Activated CD4-positive, alpha-beta memory T cell treated with anti-CD3 and anti-CD28 coated beads for 36 hours (primary cell): ENCODE measurements at regions not wholly inside any gene's neighbourhood (a gene's known extent, or its start where the extent isn't known, plus 50 kb on each side); places are given as distances from the start of the nearest gene placed in this dataset.

ENCODE experiments used
- CTCF ChIA-PET: fragments of 350-600 bp; sonication (Branson Sonifier 250); formaldehyde crosslinking; loops from one replicate; lab custom pipeline; 2021; ENCODE audit warnings: antibody characterized with exemption, inconsistent platforms; lab: Charles Lee
- POLR2A ChIA-PET: fragments of 350-600 bp; sonication (Branson Sonifier 250); formaldehyde crosslinking; loops from one replicate; lab custom pipeline; 2021; ENCODE audit warnings: antibody characterized with exemption; lab: Charles Lee
- DNase-seq: peaks from one replicate; pipeline ENCODE4 v3.0.0-alpha.2; 2020
- H3K27ac Mint-ChIP-seq: one replicate; pipeline ENCODE4 v1.8.0; 2021; ENCODE audit warnings: mixed read lengths
- H3K27me3 Mint-ChIP-seq: one replicate; pipeline ENCODE4 v1.8.0; 2021; ENCODE audit warnings: mixed read lengths
- H3K36me3 Mint-ChIP-seq: one replicate; pipeline ENCODE4 v1.8.0; 2021; ENCODE audit warnings: mixed read lengths
- H3K4me1 Mint-ChIP-seq: one replicate; pipeline ENCODE4 v1.8.0; 2021; ENCODE audit warnings: low read depth, mixed read lengths
- H3K4me3 Mint-ChIP-seq: one replicate; pipeline ENCODE4 v1.8.0; 2021; ENCODE audit warnings: mild to moderate bottlenecking, mixed read lengths
- H3K9me3 Mint-ChIP-seq: one replicate; pipeline ENCODE4 v1.8.0; 2021; ENCODE audit warnings: mixed read lengths
- intact Hi-C: fragments of 100-400 bp; cut with micrococcal nuclease; formaldehyde crosslinking; loops from one replicate; pipeline ENCODE4 v1.15.1; 2023

- Mint-ChIP-seq H3K4me3 (no peak overlapping the region), H3K36me3 (no peaks in the 10 kb centered on the region), H3K4me1 (no peaks in the 10 kb centered on the region), H3K27ac (no peak overlapping the region), H3K27me3 (peaks cover 4% of the 10 kb centered on the region), H3K9me3 (no peaks in the 10 kb centered on the region)
- CTCF ChIA-PET, result interaction anchor here (1.0 kb wide), 1 partner anchor 26 kb away, joined by 3 read pairs; no protein-coding TSS in a partner anchor
- intact Hi-C loops, result no loop called here
- POLR2A ChIA-PET, result no interaction called here
- no peak for DNase-seq
Observed at GRCh38 chr2:106638043-106638442, 150.9 kb downstream of the CD8B2 start.

GRCh38 chr2:106638580-106638979, 151.4 kb downstream of the CD8B2 start:
- no peaks in the 10 kb centered on the region for H3K36me3 Mint-ChIP-seq
- H3K27ac Mint-ChIP-seq, result no peak overlapping the region
- H3K9me3 Mint-ChIP-seq, result no peaks in the 10 kb centered on the region
- intact Hi-C loops, result no loop called here
- H3K27me3 Mint-ChIP-seq, result no peaks in the 10 kb centered on the region
- no peak overlapping the region for H3K4me3 Mint-ChIP-seq
- ChIA-PET CTCF (interaction anchor here (1.0 kb wide), 1 partner anchor 27 kb away, joined by 3 read pairs; no protein-coding TSS in a partner anchor), POLR2A (no interaction called here)
- no peaks in the 10 kb centered on the region for H3K4me1 Mint-ChIP-seq
- no peak for DNase-seq

- H3K4me3 Mint-ChIP-seq, result no peak overlapping the region
- ChIA-PET POLR2A (no interaction called here), CTCF (no interaction called here)
- H3K9me3 Mint-ChIP-seq, result no peaks in the 10 kb centered on the region
- intact Hi-C loops, result no loop called here
- no peak for DNase-seq
- no peaks in the 10 kb centered on the region for H3K36me3 Mint-ChIP-seq
- peaks cover 2% of the 10 kb centered on the region for H3K27me3 Mint-ChIP-seq
- no peaks in the 10 kb centered on the region for H3K4me1 Mint-ChIP-seq
- no peak overlapping the region for H3K27ac Mint-ChIP-seq
Observed at GRCh38 chr2:106642679-106643078, 155.5 kb downstream of the CD8B2 start.

GRCh38 chr2:106644623-106645022, 157.5 kb downstream of the CD8B2 start:
- Mint-ChIP-seq H3K4me3 (no peak overlapping the region), H3K27ac (no peak overlapping the region), H3K9me3 (no peaks in the 10 kb centered on the region), H3K36me3 (no peaks in the 10 kb centered on the region), H3K4me1 (no peaks in the 10 kb centered on the region), H3K27me3 (peaks cover 2% of the 10 kb centered on the region)
- ChIA-PET POLR2A (no interaction called here), CTCF (no interaction called here)
- DNase-seq, result no peak
- intact Hi-C loops, result no loop called here

GRCh38 chr2:106646605-106647004, 159.4 kb downstream of the CD8B2 start:
- H3K4me3 Mint-ChIP-seq, result no peak overlapping the region
- CTCF ChIA-PET, result no interaction called here

GRCh38 chr2:106649306-106649705, 162.1 kb downstream of the CD8B2 start:
- DNase-seq, result no peak
- no peak overlapping the region for H3K4me3 Mint-ChIP-seq
- CTCF ChIA-PET, result no interaction called here
- H3K9me3 Mint-ChIP-seq, result no peaks in the 10 kb centered on the region
- H3K27ac Mint-ChIP-seq, result no peak overlapping the region
- POLR2A ChIA-PET, result no interaction called here
- H3K36me3 Mint-ChIP-seq, result no peaks in the 10 kb centered on the region
- intact Hi-C loops, result no loop called here
- peaks cover 9% of the 10 kb centered on the region for H3K27me3 Mint-ChIP-seq
- H3K4me1 Mint-ChIP-seq, result no peaks in the 10 kb centered on the region

More at GRCh38 chr2:106646605-106647004, 159.4 kb downstream of the CD8B2 start:
- Mint-ChIP-seq H3K9me3 (no peaks in the 10 kb centered on the region), H3K27me3 (peaks cover 2% of the 10 kb centered on the region), H3K36me3 (no peaks in the 10 kb centered on the region), H3K27ac (no peak overlapping the region), H3K4me1 (no peaks in the 10 kb centered on the region)
- no peak for DNase-seq
- POLR2A ChIA-PET, result no interaction called here
- intact Hi-C loops, result no loop called here

- no peaks in the 10 kb centered on the region for H3K36me3 Mint-ChIP-seq
- peaks cover 5% of the 10 kb centered on the region for H3K9me3 Mint-ChIP-seq
- intact Hi-C loops, result no loop called here
- ChIA-PET CTCF (no interaction called here), POLR2A (no interaction called here)
- no peak overlapping the region for H3K27ac Mint-ChIP-seq
- DNase-seq, result no peak
- H3K4me3 Mint-ChIP-seq, result no peak overlapping the region
- H3K27me3 Mint-ChIP-seq, result peaks cover 6% of the 10 kb centered on the region
- no peaks in the 10 kb centered on the region for H3K4me1 Mint-ChIP-seq
Observed at GRCh38 chr2:106653465-106653864, 166.3 kb downstream of the CD8B2 start.

GRCh38 chr2:106658616-106659015, 171.5 kb downstream of the CD8B2 start:
- H3K36me3 Mint-ChIP-seq, result no peaks in the 10 kb centered on the region
- peaks cover 4% of the 10 kb centered on the region for H3K27me3 Mint-ChIP-seq
- DNase-seq, result no peak
- CTCF ChIA-PET, result no interaction called here
- no peak overlapping the region for H3K27ac Mint-ChIP-seq
- no peak overlapping the region for H3K4me3 Mint-ChIP-seq
- intact Hi-C loops, result no loop called here
- no peaks in the 10 kb centered on the region for H3K4me1 Mint-ChIP-seq
- H3K9me3 Mint-ChIP-seq, result peaks cover 5% of the 10 kb centered on the region
- POLR2A ChIA-PET, result no interaction called here

GRCh38 chr2:106664669-106665068, 177.5 kb downstream of the CD8B2 start:
- Mint-ChIP-seq H3K27ac (no peak overlapping the region), H3K4me1 (no peaks in the 10 kb centered on the region)

GRCh38 chr2:106667478-106668070, 180.4 kb downstream of the CD8B2 start:
- Mint-ChIP-seq H3K36me3 (no peaks in the 10 kb centered on the region), H3K27ac (no peak overlapping the region), H3K27me3 (peaks cover 5% of the 10 kb centered on the region), H3K4me3 (no peak overlapping the region), H3K4me1 (no peaks in the 10 kb centered on the region), H3K9me3 (peaks cover 6% of the 10 kb centered on the region)
- ChIA-PET CTCF (no interaction called here), POLR2A (no interaction called here)
- no peak for DNase-seq
- intact Hi-C loops, result no loop called here

More at GRCh38 chr2:106664669-106665068, 177.5 kb downstream of the CD8B2 start:
- no peak for DNase-seq
- intact Hi-C loops, result no loop called here
- Mint-ChIP-seq H3K9me3 (no peaks in the 10 kb centered on the region), H3K36me3 (no peaks in the 10 kb centered on the region), H3K27me3 (peaks cover 5% of the 10 kb centered on the region), H3K4me3 (no peak overlapping the region)
- ChIA-PET POLR2A (no interaction called here), CTCF (no interaction called here)

- no peak overlapping the region for H3K27ac Mint-ChIP-seq
- peaks cover 7% of the 10 kb centered on the region for H3K27me3 Mint-ChIP-seq
- ChIA-PET POLR2A (no interaction called here), CTCF (no interaction called here)
- no peak overlapping the region for H3K4me3 Mint-ChIP-seq
- no peaks in the 10 kb centered on the region for H3K36me3 Mint-ChIP-seq
- DNase-seq, result no peak
- H3K4me1 Mint-ChIP-seq, result no peaks in the 10 kb centered on the region
- intact Hi-C loops, result no loop called here
- H3K9me3 Mint-ChIP-seq, result peaks cover 14% of the 10 kb centered on the region
Observed at GRCh38 chr2:106685180-106685897, 198.2 kb downstream of the CD8B2 start.

- no peaks in the 10 kb centered on the region for H3K36me3 Mint-ChIP-seq
- peaks cover 7% of the 10 kb centered on the region for H3K27me3 Mint-ChIP-seq
- ChIA-PET CTCF (no interaction called here), POLR2A (no interaction called here)
- DNase-seq, result no peak
- no peak overlapping the region for H3K4me3 Mint-ChIP-seq
- no peaks in the 10 kb centered on the region for H3K4me1 Mint-ChIP-seq
- H3K27ac Mint-ChIP-seq, result no peak overlapping the region
- intact Hi-C loops, result no loop called here
- H3K9me3 Mint-ChIP-seq, result peaks cover 14% of the 10 kb centered on the region
Observed at GRCh38 chr2:106686814-106687213, 199.2 kb downstream of the ST6GAL2 start.

GRCh38 chr2:106694964-106695470, 190.9 kb downstream of the ST6GAL2 start:
- ChIA-PET CTCF (no interaction called here), POLR2A (no interaction called here)
- Mint-ChIP-seq H3K9me3 (no peaks in the 10 kb centered on the region), H3K4me1 (no peaks in the 10 kb centered on the region), H3K4me3 (no peak overlapping the region), H3K27ac (no peak overlapping the region), H3K27me3 (peaks cover 3% of the 10 kb centered on the region), H3K36me3 (no peaks in the 10 kb centered on the region)
- no peak for DNase-seq
- intact Hi-C loops, result no loop called here
